ENCODE measurements at regions not wholly inside any gene's neighbourhood (a gene's known extent, or its start where the extent isn't known, plus 50 kb on each side); places are given as distances from the start of the nearest gene placed in this dataset.

GRCh38 chrX:20952180-20952579 is 422.0 kb upstream of the CNKSR2 start:
- no peak for TF ChIP-seq CTCF (IDR thresholded peaks at IDR 0.05)
- H3K36me3 ChIP-seq: no peaks in the 10 kb centered on the region

GRCh38 chrX:20951016-20951810 is 423.0 kb upstream of the CNKSR2 start:
- no peaks in the 10 kb centered on the region for H3K36me3 ChIP-seq
- no peak for TF ChIP-seq CTCF (IDR thresholded peaks at IDR 0.05)

More at GRCh38 chrX:20952180-20952579, 422.0 kb upstream of the CNKSR2 start:
- Histone ChIP-seq H3K9me3 (no peaks in the 10 kb centered on the region), H3K4me1 (ENCODE audit: control insufficient read depth in 1 of 2, insufficient read depth in 1 of 2, low read depth in 1 of 2, low read length in 1 of 2) (no peaks in the 10 kb centered on the region), H3K27me3 (no peaks in the 10 kb centered on the region), H3K4me3 (ENCODE audit: low read depth in 1 of 2, low read length in 1 of 2) (no peak overlapping the region), H3K27ac (no peak overlapping the region)

GRCh38 chrX:20947411-20947912 is 426.8 kb upstream of the CNKSR2 start:
- Histone ChIP-seq H3K27ac (no peak overlapping the region), H3K27me3 (no peaks in the 10 kb centered on the region), H3K4me3 (ENCODE audit: low read depth in 1 of 2, low read length in 1 of 2) (no peak overlapping the region), H3K4me1 (ENCODE audit: control insufficient read depth in 1 of 2, insufficient read depth in 1 of 2, low read depth in 1 of 2, low read length in 1 of 2) (no peaks in the 10 kb centered on the region), H3K9me3 (no peaks in the 10 kb centered on the region), H3K36me3 (no peaks in the 10 kb centered on the region)
- TF ChIP-seq CTCF (IDR thresholded peaks at IDR 0.05): no peak

More at GRCh38 chrX:20951016-20951810, 423.0 kb upstream of the CNKSR2 start:
- H3K9me3 ChIP-seq: no peaks in the 10 kb centered on the region
- no peaks in the 10 kb centered on the region for H3K27me3 ChIP-seq
- no peak overlapping the region for H3K27ac ChIP-seq
- no peaks in the 10 kb centered on the region for H3K4me1 ChIP-seq (ENCODE audit: control insufficient read depth in 1 of 2, insufficient read depth in 1 of 2, low read depth in 1 of 2, low read length in 1 of 2)
- no peak overlapping the region for H3K4me3 ChIP-seq (ENCODE audit: low read depth in 1 of 2, low read length in 1 of 2)

GRCh38 chrX:20913760-20914159 is 460.5 kb upstream of the CNKSR2 start:
- no peaks in the 10 kb centered on the region for H3K36me3 ChIP-seq
- H3K4me1 ChIP-seq (ENCODE audit: control insufficient read depth in 1 of 2, insufficient read depth in 1 of 2, low read depth in 1 of 2, low read length in 1 of 2): no peaks in the 10 kb centered on the region
- no peaks in the 10 kb centered on the region for H3K9me3 ChIP-seq
- H3K27me3 ChIP-seq: no peaks in the 10 kb centered on the region
- H3K4me3 ChIP-seq (ENCODE audit: low read depth in 1 of 2, low read length in 1 of 2): no peak overlapping the region
- no peak overlapping the region for H3K27ac ChIP-seq
- no peak for TF ChIP-seq CTCF (IDR thresholded peaks at IDR 0.05)

GRCh38 chrX:20906571-20906970 is 467.6 kb upstream of the CNKSR2 start:
- TF ChIP-seq CTCF (IDR thresholded peaks at IDR 0.05): no peak
- H3K4me1 ChIP-seq (ENCODE audit: control insufficient read depth in 1 of 2, insufficient read depth in 1 of 2, low read depth in 1 of 2, low read length in 1 of 2): no peaks in the 10 kb centered on the region

More at GRCh38 chrX:20906571-20906970, 467.6 kb upstream of the CNKSR2 start:
- Histone ChIP-seq H3K4me3 (ENCODE audit: low read depth in 1 of 2, low read length in 1 of 2) (no peak overlapping the region), H3K9me3 (no peaks in the 10 kb centered on the region), H3K36me3 (no peaks in the 10 kb centered on the region), H3K27me3 (no peaks in the 10 kb centered on the region), H3K27ac (no peak overlapping the region)
